K562 (cell line): ENCODE measurements at regions not wholly inside any gene's neighbourhood (a gene's known extent, or its start where the extent isn't known, plus 50 kb on each side); places are given as distances from the start of the nearest gene placed in this dataset.

Experiments used
- CTCF ChIP-seq, 3 experiments: IDR thresholded peaks in 2 of 3; conservative IDR thresholded peaks in 1 of 3; 2 replicates each; pipeline ENCODE4 v1.5.1; 2011 to 2012; ENCODE audit warnings: low read length in 3 of 3, mild to moderate bottlenecking in 3 of 3, control low read depth in 2 of 3, improper control_type of control experiment in 1 of 3, inconsistent platforms in 1 of 3, low read depth in 1 of 3, mixed read lengths in 1 of 3, moderate library complexity in 1 of 3; ENCODE audit not compliant: insufficient read depth in 2 of 3
- HLTF ChIP-seq: fragments of 450-650 bp; IDR thresholded peaks from 2 replicates; pipeline ENCODE4 v1.6.1; 2016
- JUN ChIP-seq, 2 experiments: sonication (generic) in 1 of 2; formaldehyde crosslinking in 1 of 2; IDR thresholded peaks; 2 replicates each; pipeline versions ENCODE4 v1.6.1 to v1.8.0; 2012 to 2022; ENCODE audit warnings: borderline replicate concordance in 2 of 2, mild to moderate bottlenecking in 2 of 2, improper control_type of control experiment in 1 of 2, low read depth in 1 of 2, low read length in 1 of 2, missing genetic modification reagents in 1 of 2
- KLF16 ChIP-seq: IDR thresholded peaks from 2 replicates; pipeline ENCODE4 v1.6.1; 2016; ENCODE audit warnings: antibody characterized with exemption
- MAX ChIP-seq: sonication (generic); formaldehyde crosslinking; IDR thresholded peaks from 2 replicates; pipeline ENCODE4 v1.9.0; 2022; ENCODE audit warnings: mild to moderate bottlenecking, missing genetic modification reagents
- SREBF2 ChIP-seq: sonication (generic); formaldehyde crosslinking; IDR thresholded peaks from 2 replicates; pipeline ENCODE4 v1.4.0; 2020; ENCODE audit warnings: mild to moderate bottlenecking, missing genetic modification reagents
- YY1 ChIP-seq, 3 experiments: IDR thresholded peaks; 2 replicates each; pipeline ENCODE4 v1.6.1; 2011; ENCODE audit warnings: low read length in 2 of 3, mild to moderate bottlenecking in 2 of 3, moderate library complexity in 2 of 3, borderline replicate concordance in 1 of 3, control low read depth in 1 of 3, low read depth in 1 of 3; ENCODE audit not compliant: insufficient read depth in 3 of 3, insufficient replicate concordance in 2 of 3, control insufficient read depth in 1 of 3, insufficient read length in 1 of 3; ENCODE audit errors: extremely low read depth in 1 of 3
- ZBTB11 ChIP-seq, 3 experiments: fragments of 200-800 bp in 1 of 3; fragments of 250-450 bp in 1 of 3; fragments of 450-650 bp in 1 of 3; sonication (Bioruptor Pico) in 1 of 3; sonication (Bioruptor generic) in 1 of 3; formaldehyde crosslinking in 1 of 3; IDR thresholded peaks; 2 replicates each; pipeline versions ENCODE4 v1.6.1 to v1.8.0; 2016 to 2022; ENCODE audit warnings: mild to moderate bottlenecking in 2 of 3, missing genetic modification characterization in 2 of 3, missing compliant biosample characterization in 1 of 3, moderate library complexity in 1 of 3
- ZNF121 ChIP-seq: sonication (generic); formaldehyde crosslinking; conservative IDR thresholded peaks from 2 replicates; pipeline ENCODE4 v1.8.0; 2022; ENCODE audit warnings: missing genetic modification reagents
- ZNF143 ChIP-seq: sonication (generic); formaldehyde crosslinking; IDR thresholded peaks from 2 replicates; pipeline ENCODE4 v1.9.0; 2022; ENCODE audit warnings: mild to moderate bottlenecking, missing genetic modification reagents

- no peak for TF ChIP-seq ZNF121
- no peak for TF ChIP-seq HLTF
- no peak for TF ChIP-seq YY1 (IDR thresholded peaks at IDR 0.05; ENCODE audit: borderline replicate concordance in 1 of 3, control insufficient read depth in 1 of 3, extremely low read depth in 1 of 3, insufficient read depth in 3 of 3, insufficient read length in 1 of 3, insufficient replicate concordance in 2 of 3, low read depth in 1 of 3, low read length in 2 of 3)
- no peak for TF ChIP-seq MAX (CRISPR knock-in tag)
- no peak for TF ChIP-seq KLF16
- no peak for TF ChIP-seq JUN (IDR thresholded peaks at IDR 0.05; ENCODE audit: borderline replicate concordance, low read depth, low read length)
- no peak for TF ChIP-seq JUN (CRISPR knock-in tag; IDR thresholded peaks at IDR 0.05; ENCODE audit: borderline replicate concordance)
- no peak for TF ChIP-seq SREBF2 (CRISPR knock-in tag)
- TF ChIP-seq CTCF (IDR thresholded peaks at IDR 0.05 in 2 of 3, conservative IDR thresholded peaks at IDR 0.05 in 1 of 3; ENCODE audit: insufficient read depth in 2 of 3, low read depth in 1 of 3, low read length in 3 of 3) = no peak
- no peak for TF ChIP-seq ZBTB11 (CRISPR knock-in tag; IDR thresholded peaks at IDR 0.05)
- no peak for TF ChIP-seq ZNF143
These were observed 548.1 kb upstream of the INTU start for GRCh38 chr4:127084666-127085065.
